ENCODE measurements at regions not wholly inside any gene's neighbourhood (a gene's known extent, or its start where the extent isn't known, plus 50 kb on each side); places are given as distances from the start of the nearest gene placed in this dataset.
"Not testable (repeated sequence)": the region's sequence is repeated elsewhere in the genome, so short reads cannot be mapped to it uniquely, and the experiment has no call there.

- DNase-seq, result not testable (repeated sequence)
Observed at GRCh38 chr17:27095821-27096220, 198.1 kb upstream of the WSB1 start.

- DNase-seq, result not testable (repeated sequence)
Observed at GRCh38 chr17:27099266-27099665, 194.6 kb upstream of the WSB1 start.

DNA sequence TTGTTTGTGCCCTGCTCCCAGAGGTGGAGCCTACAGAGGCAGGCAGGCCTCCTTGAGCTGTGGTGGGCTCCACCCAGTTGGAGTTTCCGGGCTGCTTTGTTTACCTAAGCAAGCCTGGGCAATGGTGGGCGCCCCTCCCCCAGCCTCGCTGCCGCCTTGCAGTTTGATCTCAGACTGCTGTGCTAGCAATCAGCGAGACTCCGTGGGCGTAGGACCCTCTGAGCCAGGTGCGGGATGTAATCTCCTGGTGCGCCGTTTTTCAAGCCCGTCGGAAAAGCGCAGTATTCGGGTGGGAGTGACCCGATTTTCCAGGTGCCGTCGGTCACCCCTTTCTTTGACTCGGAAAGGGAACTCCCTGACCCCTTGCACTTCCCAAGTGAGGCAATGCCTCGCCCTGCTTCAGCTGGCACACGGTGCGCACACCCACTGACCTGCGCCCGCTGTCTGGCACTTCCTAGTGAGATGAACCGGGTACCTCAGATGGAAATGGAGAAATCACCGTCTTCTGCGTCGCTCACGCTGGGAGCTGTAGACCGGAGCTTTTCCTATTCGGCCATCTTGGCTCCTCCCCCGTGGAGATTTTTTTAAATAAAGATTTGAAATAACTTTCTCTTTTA, 189.2 kb upstream of the WSB1 start:
- not testable (repeated sequence) for DNase-seq

GRCh38 chr17:27105636-27106035, 188.3 kb upstream of the WSB1 start:
- DNase-seq, result no peak

DNA sequence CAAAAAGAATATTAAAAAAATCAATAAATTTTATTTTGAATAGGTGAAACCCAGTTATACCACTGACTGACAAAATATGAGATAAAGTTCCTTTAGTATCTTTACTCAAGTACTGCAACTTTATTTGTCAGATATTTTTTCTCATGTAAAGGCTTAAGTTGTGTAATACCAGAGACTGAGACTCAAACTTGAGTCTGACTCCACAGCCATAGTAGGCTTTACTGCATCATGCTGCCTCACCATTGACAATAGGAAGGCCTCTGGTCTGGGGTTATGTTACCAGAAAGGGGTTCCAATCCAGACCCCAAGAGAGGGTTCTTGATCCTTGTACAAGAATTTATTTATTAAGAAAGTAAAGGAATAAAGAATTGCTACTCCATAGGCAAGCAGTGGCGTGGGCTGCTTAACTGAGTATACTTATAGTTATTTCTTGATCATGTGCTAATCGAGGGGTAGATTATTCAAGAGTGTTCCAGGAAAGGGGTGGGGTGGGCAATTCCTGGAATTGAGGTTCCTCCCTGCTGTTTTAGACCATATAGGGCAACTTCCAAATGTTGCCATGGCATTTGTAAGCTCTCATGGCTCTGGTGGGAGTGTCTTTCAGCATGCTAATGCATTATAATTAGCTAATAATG, 187.4 kb upstream of the WSB1 start:
- DNase-seq, result no peak

- no peak for DNase-seq
Observed at GRCh38 chr17:27106982-27107360, 186.9 kb upstream of the WSB1 start.

DNA sequence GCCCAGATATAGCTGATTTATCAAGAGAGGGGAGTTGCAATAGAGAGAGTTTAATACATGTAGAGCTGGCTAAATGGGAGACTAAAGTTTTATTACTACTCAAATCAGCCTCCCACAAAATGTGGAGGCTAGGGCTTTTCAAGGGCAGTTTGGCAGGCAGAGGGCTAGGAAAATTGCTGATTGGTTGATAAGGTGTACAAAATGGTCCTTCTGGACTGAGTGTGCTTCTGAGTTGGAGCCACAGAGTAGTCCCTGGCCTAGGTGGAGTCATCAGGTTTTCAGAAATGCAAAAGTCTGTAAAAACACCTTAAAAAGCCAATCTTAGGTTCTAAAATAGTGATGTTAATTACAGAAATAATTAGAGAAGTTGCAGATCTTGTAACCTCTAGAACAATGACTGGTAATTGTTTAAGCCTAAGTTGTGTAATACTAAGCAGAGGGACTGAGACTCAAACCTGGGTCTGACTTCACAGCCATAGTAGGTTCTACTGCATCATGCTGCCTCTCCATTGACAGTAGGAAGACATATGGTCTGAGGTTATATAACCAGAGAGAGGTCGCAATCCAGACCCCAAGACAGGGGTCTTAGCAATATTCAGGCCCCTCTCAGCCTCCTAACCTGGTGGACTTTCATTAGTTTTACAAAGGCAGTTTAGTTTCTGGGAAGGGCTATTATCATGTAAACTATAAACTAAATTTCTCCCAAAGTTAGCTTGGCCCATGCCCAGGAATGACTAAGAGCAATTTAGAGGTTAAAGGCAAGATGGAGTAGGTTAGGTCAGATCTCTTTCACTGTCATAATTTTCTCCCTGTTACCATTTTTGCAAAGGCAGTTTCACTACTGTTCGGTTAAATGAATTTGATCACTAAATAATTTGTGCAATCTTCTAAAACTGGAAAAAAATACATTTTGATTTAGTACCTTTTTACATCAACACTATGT, 186.3 kb upstream of the WSB1 start:
- not testable (repeated sequence) for DNase-seq

GRCh38 chr17:27109346-27109745, 184.6 kb upstream of the WSB1 start:
- no peak for DNase-seq

DNA sequence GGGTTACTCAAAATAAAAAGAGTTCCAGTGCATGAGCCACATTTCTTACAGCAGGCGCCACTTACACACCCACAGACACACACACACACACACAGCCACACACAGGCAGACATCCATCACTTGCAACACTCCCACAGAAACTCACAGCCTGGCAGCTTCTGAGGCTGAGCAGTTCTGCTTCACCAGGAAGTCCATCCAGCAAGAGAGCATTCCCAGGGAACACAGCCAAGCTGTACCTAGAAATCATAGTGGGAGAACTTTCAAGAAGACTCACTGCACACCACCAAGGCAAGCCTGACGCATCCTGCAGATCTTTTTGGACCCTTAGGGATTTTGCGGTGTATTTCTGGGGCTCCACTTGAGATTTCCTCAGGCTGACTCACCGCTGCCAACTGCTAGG, 140.9 kb upstream of the WSB1 start:
- DNase-seq, result no peak

GRCh38 chr17:27155866-27156265, 138.0 kb upstream of the WSB1 start:
- DNase-seq, result no peak

GRCh38 chr17:27157297-27157696, 136.6 kb upstream of the WSB1 start:
- DNase-seq, result no peak

DNA sequence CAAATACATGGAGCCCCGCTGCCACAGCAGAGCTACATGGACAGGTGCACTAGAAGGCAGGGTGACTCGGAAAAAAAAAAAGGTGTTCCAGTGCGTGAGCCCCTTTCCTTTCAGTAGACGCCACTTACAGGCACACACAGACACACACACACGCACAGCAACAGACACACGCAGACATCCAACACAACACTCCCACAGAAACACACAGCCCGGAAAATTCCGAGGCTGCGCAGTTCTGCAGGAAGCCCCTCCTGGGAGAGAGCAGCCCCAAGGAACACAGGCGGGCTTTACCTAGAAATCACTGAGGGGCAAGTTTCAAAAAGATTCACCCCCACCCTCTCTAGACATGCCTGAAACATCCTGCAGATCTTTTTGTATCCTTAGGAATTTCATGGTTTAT, 136.0 kb upstream of the WSB1 start:
- no peak for DNase-seq

DNA sequence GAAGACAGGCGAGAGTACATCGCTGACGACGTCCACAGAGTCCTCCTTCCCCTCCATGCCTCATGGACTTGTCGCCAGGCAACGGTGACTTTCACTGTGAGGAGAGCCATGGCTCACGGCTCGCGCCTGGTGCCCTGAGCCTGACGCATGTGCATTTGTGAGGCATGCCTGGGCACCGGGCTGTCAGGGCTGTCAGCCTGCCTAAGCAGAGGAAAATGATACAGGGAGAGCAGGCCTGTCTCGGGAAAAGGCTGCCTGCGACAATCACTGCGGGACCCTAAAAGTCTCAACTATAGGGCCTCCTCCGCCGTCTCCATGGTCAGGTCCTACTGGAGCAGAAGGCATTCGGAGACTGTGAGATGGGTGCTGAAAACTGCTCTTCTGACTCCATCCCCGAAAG, 135.5 kb upstream of the WSB1 start:
- no peak for DNase-seq

DNA sequence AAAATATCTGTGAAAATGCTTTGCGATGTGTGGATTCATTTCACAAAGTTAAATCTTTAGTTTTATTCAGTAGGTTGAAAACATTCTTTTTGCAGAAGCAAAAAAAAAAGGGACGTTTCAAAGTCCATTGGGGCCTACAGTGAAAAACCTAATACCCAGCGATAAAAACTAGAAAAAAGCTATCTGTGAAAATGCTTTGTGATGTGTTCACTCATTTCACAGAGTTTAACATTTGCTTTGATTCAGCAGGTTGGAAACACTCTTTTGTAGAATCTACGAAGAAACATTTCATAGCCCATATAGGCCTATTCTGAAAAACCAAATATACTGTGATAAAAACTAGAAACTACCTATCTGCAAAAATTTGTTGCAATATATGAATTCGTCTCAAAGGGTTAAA, 113.6 kb upstream of the WSB1 start:
- DNase-seq, result no peak

GRCh38 chr17:27181379-27181925, 112.5 kb upstream of the WSB1 start:
- DNase-seq, result not testable (repeated sequence)

- DNase-seq, result no peak
Observed at GRCh38 chr17:27181935-27182334, 112.0 kb upstream of the WSB1 start.

GRCh38 chr17:27197505-27197904, 96.4 kb upstream of the WSB1 start:
- DNase-seq, result not testable (repeated sequence)

GRCh38 chr17:27199948-27200347, 94.0 kb upstream of the WSB1 start:
- DNase-seq, result no peak

GRCh38 chr17:27200476-27200875, 93.4 kb upstream of the WSB1 start:
- DNase-seq, result no peak

- DNase-seq, result no peak
Observed at GRCh38 chr17:27203241-27203640, 90.7 kb upstream of the WSB1 start.

- DNase-seq, result no peak
Observed at GRCh38 chr17:27206447-27206846, 87.5 kb upstream of the WSB1 start.

DNA sequence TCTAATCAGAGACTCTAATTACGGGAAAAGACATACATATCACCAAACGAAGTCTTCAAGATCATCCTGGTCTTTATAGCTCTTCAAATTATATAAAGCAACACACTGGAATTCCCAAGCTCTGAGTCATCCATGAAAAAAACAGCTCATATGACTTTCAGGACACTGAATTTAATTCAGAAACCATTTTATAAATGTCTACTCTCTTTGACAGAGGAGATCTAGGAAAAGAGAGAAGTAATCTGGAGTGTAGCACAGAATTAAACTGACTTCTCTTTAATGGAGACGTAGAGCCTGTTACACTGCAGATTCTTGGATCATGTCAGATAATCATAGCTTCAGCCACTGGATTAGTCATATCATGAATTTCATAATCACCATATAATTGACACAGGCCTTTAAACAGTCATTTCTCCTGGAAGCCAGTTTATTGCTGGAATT, 86.8 kb upstream of the WSB1 start:
- DNase-seq, result no peak

- DNase-seq, result not testable (repeated sequence)
Observed at GRCh38 chr17:27208370-27208769, 85.5 kb upstream of the WSB1 start.
